RCC 7860 (cell line): ENCODE measurements at regions not wholly inside any gene's neighbourhood (a gene's known extent, or its start where the extent isn't known, plus 50 kb on each side); places are given as distances from the start of the nearest gene placed in this dataset.
"Not testable (repeated sequence)": the region's sequence is repeated elsewhere in the genome, so short reads cannot be mapped to it uniquely, and the experiment has no call there.

Experiments used
- DNase-seq: peaks from one replicate; pipeline ENCODE4 v3.0.0-alpha.2; 2015; ENCODE audit warnings: low spot score
- FAIRE-seq: peaks from 2 replicates; lab custom pipeline; 2012; peaks lifted over from hg19 to GRCh38; lab: Jason Lieb, UNC

GRCh38 chr2:208607694-208608093 lies 201.1 kb downstream of the PTH2R start:
- FAIRE-seq (no peak), DNase-seq (no peak)

- FAIRE-seq (no peak), DNase-seq (no peak)
Measured at GRCh38 chr2:208608122-208608835, 201.7 kb downstream of the PTH2R start.

- DNase-seq: no peak
- no peak for FAIRE-seq
Measured at GRCh38 chr2:208609166-208609804, 202.7 kb downstream of the PTH2R start.

GRCh38 chr2:208615675-208616074 lies 209.1 kb downstream of the PTH2R start:
- not testable (repeated sequence) for FAIRE-seq, DNase-seq

GRCh38 chr2:208618220-208618619 lies 211.6 kb downstream of the PTH2R start:
- DNase-seq: no peak
- FAIRE-seq: no peak

- DNase-seq: no peak
- no peak for FAIRE-seq
Measured at GRCh38 chr2:208619993-208620392, 213.4 kb downstream of the PTH2R start.

GRCh38 chr2:208620487-208620978 lies 213.9 kb downstream of the PTH2R start:
- DNase-seq (no peak), FAIRE-seq (no peak)

GRCh38 chr2:208627110-208627884 lies 220.7 kb downstream of the PTH2R start:
- DNase-seq: no peak
- no peak for FAIRE-seq

GRCh38 chr2:208627916-208628315 lies 221.3 kb downstream of the PTH2R start:
- DNase-seq: no peak

GRCh38 chr2:208638059-208638458 lies 231.5 kb downstream of the PTH2R start:
- DNase-seq (no peak), FAIRE-seq (no peak)

More at GRCh38 chr2:208627916-208628315, 221.3 kb downstream of the PTH2R start:
- FAIRE-seq: no peak

- DNase-seq (no peak), FAIRE-seq (no peak)
Measured at GRCh38 chr2:208642125-208642779, 235.7 kb downstream of the PTH2R start.

GRCh38 chr2:208643145-208643544 lies 236.6 kb downstream of the PTH2R start:
- FAIRE-seq (no peak), DNase-seq (no peak)

GRCh38 chr2:208645226-208645625 lies 238.6 kb downstream of the PTH2R start:
- no peak for DNase-seq
- FAIRE-seq: no peak

GRCh38 chr2:208648368-208648767 lies 241.8 kb downstream of the PTH2R start:
- no peak for FAIRE-seq
- no peak for DNase-seq

- DNase-seq: no peak
- FAIRE-seq: no peak
Measured at GRCh38 chr2:208653383-208653782, 246.8 kb downstream of the PTH2R start.

- no peak for FAIRE-seq
- DNase-seq: no peak
Measured at GRCh38 chr2:208654056-208654455, 247.5 kb downstream of the PTH2R start.

GRCh38 chr2:208657468-208657867 lies 250.9 kb downstream of the PTH2R start:
- FAIRE-seq: no peak
- no peak for DNase-seq

- DNase-seq (no peak), FAIRE-seq (no peak)
Measured at GRCh38 chr2:208669394-208669793, 262.8 kb downstream of the PTH2R start.

GRCh38 chr2:208671284-208671683 lies 264.7 kb downstream of the PTH2R start:
- no peak for FAIRE-seq
- no peak for DNase-seq

GRCh38 chr2:208671886-208672680 lies 265.5 kb downstream of the PTH2R start:
- DNase-seq (no peak), FAIRE-seq (no peak)
